BJ (cell line): ENCODE measurements at regions not wholly inside any gene's neighbourhood (a gene's known extent, or its start where the extent isn't known, plus 50 kb on each side); places are given as distances from the start of the nearest gene placed in this dataset.

Source experiments
- CTCF ChIA-PET: fragments of 350-600 bp; formaldehyde crosslinking; extraction: SDS; loops from one replicate; lab custom pipeline; 2021; ENCODE audit warnings: antibody characterized with exemption, inconsistent platforms; lab: Yijun Ruan, JAX
- POLR2A ChIA-PET: fragments of 300-600 bp; sonication (Branson Sonifier 250); formaldehyde crosslinking; extraction: SDS; loops from one replicate; lab custom pipeline; 2021; ENCODE audit warnings: antibody characterized with exemption; lab: Charles Lee
- DNase-seq: peaks from one replicate; pipeline ENCODE4 v3.0.0-alpha.2; 2011; ENCODE audit warnings: low read depth
- H3K27me3 ChIP-seq: 2 replicates; pipeline ENCODE4 v1.6.0; 2011; ENCODE audit warnings: low read length; ENCODE audit not compliant: control insufficient read depth, insufficient read depth
- H3K36me3 ChIP-seq: 2 replicates; pipeline ENCODE4 v1.5.1; 2011; ENCODE audit warnings: low read length; ENCODE audit not compliant: control insufficient read depth, insufficient read depth
- H3K4me3 ChIP-seq: 2 replicates; pipeline ENCODE4 v1.5.1; 2011; ENCODE audit warnings: low read depth, mild to moderate bottlenecking, control low read depth, low read length
- CTCF ChIP-seq: IDR thresholded peaks from 2 replicates; pipeline ENCODE4 v1.5.1; 2011; ENCODE audit warnings: low read depth, mild to moderate bottlenecking, control low read depth, inconsistent platforms, low read length, moderate library complexity; ENCODE audit not compliant: insufficient read depth

- no peak for TF ChIP-seq CTCF
- Histone ChIP-seq H3K27me3 (no peaks in the 10 kb centered on the region), H3K36me3 (no peaks in the 10 kb centered on the region), H3K4me3 (no peak overlapping the region)
- ChIA-PET POLR2A (no interaction called here), CTCF (no interaction called here)
- DNase-seq = no peak
These were observed 830.9 kb upstream of the GJE1 start for GRCh38 chr6:141301779-141302178.

- no peaks in the 10 kb centered on the region for H3K27me3 ChIP-seq
- no peak for DNase-seq
- POLR2A ChIA-PET = no interaction called here
- no peak for TF ChIP-seq CTCF
- CTCF ChIA-PET = interaction anchor here (0.6 kb wide), 1 partner anchor 150 kb away, joined by 3 read pairs; no protein-coding TSS in a partner anchor
- H3K36me3 ChIP-seq = no peaks in the 10 kb centered on the region
- H3K4me3 ChIP-seq = no peak overlapping the region
These were observed 841.6 kb upstream of the GJE1 start for GRCh38 chr6:141290941-141291721.

- Histone ChIP-seq H3K4me3 (no peak overlapping the region), H3K27me3 (no peaks in the 10 kb centered on the region), H3K36me3 (no peaks in the 10 kb centered on the region)
- TF ChIP-seq CTCF = no peak
- no peak for DNase-seq
- ChIA-PET CTCF (no interaction called here), POLR2A (no interaction called here)
These were observed 843.8 kb upstream of the GJE1 start for GRCh38 chr6:141288947-141289346.

- CTCF ChIA-PET = interaction anchor here (0.6 to 1.2 kb wide), 3 partner anchors 11 to 69 kb away, joined by 3 read pairs; no protein-coding TSS in a partner anchor
These were observed 850.5 kb upstream of the GJE1 start for GRCh38 chr6:141282263-141282662.

GRCh38 chr6:141269684-141270083 lies 863.0 kb upstream of the GJE1 start:
- H3K27me3 ChIP-seq = no peaks in the 10 kb centered on the region
- TF ChIP-seq CTCF = no peak
- ChIA-PET POLR2A (no interaction called here), CTCF (interaction anchor here (0.7 kb wide), 1 partner anchor 295 kb away, joined by 3 read pairs; no protein-coding TSS in a partner anchor)
- H3K36me3 ChIP-seq = no peaks in the 10 kb centered on the region
- DNase-seq = no peak
- no peak overlapping the region for H3K4me3 ChIP-seq

More at GRCh38 chr6:141282263-141282662, 850.5 kb upstream of the GJE1 start:
- H3K4me3 ChIP-seq = no peak overlapping the region
- no peaks in the 10 kb centered on the region for H3K27me3 ChIP-seq
- no peak for DNase-seq
- H3K36me3 ChIP-seq = no peaks in the 10 kb centered on the region
- POLR2A ChIA-PET = interaction anchor here (0.6 kb wide), 1 partner anchor 846 kb away, joined by 6 read pairs; no protein-coding TSS in a partner anchor
- no peak for TF ChIP-seq CTCF
